A673 (cell line): ENCODE measurements at regions not wholly inside any gene's neighbourhood (a gene's known extent, or its start where the extent isn't known, plus 50 kb on each side); places are given as distances from the start of the nearest gene placed in this dataset.

Source experiments
- BruUV-seq: library from RNA; stranded (reverse); fragments of 400-500 nt; replicated peaks from 2 replicates; lab custom pipeline; 2021; lab: Mats Ljungman, UMichigan
- CTCF ChIA-PET: fragments of 300-600 bp; sonication (Branson Sonifier 250); formaldehyde crosslinking; loops from one replicate; lab custom pipeline; 2022; ENCODE audit warnings: antibody characterized with exemption; lab: Charles Lee
- POLR2A ChIA-PET: fragments of 300-600 bp; sonication (Branson Sonifier 250); formaldehyde crosslinking; loops from one replicate; lab custom pipeline; 2022; ENCODE audit warnings: antibody characterized with exemption; ENCODE audit not compliant: low non-redundant PET; lab: Charles Lee
- DNase-seq: peaks from one replicate; pipeline ENCODE4 v3.0.0-alpha.2; 2015; ENCODE audit warnings: low spot score
- H3K27ac ChIP-seq: fragments of 200-600 bp; sonication (generic); 2 replicates; pipeline ENCODE4 v1.5.1; 2016; ENCODE audit warnings: mixed run types, low read depth, mild to moderate bottlenecking, mixed read lengths, antibody characterized with exemption, low read length; ENCODE audit not compliant: poor library complexity, severe bottlenecking
- H3K27me3 ChIP-seq: fragments of 200-600 bp; sonication (generic); replicated peaks from 2 replicates; pipeline ENCODE4 v1.6.1; 2017; ENCODE audit warnings: mixed run types, low read depth, mild to moderate bottlenecking, mixed read lengths, antibody characterized with exemption, low read length; ENCODE audit not compliant: insufficient read depth, poor library complexity
- H3K36me3 ChIP-seq: fragments of 200-600 bp; sonication (generic); 2 replicates; pipeline ENCODE4 v1.6.1; 2016; ENCODE audit warnings: mixed run types, mild to moderate bottlenecking, mixed read lengths, antibody characterized with exemption, low read length; ENCODE audit not compliant: insufficient read depth, poor library complexity, severe bottlenecking
- H3K4me1 ChIP-seq: fragments of 200-600 bp; sonication (generic); 2 replicates; pipeline ENCODE4 v1.6.1; 2017; ENCODE audit warnings: mixed run types, mild to moderate bottlenecking, mixed read lengths, antibody characterized with exemption, low read length; ENCODE audit not compliant: insufficient read depth, poor library complexity, severe bottlenecking
- H3K4me3 ChIP-seq: fragments of 200-600 bp; sonication (generic); 2 replicates; pipeline ENCODE4 v1.5.1; 2016; ENCODE audit warnings: low read depth, mixed run types, mild to moderate bottlenecking, mixed read lengths, low read length; ENCODE audit not compliant: poor library complexity, severe bottlenecking
- H3K9me3 ChIP-seq: fragments of 200-600 bp; sonication (generic); 2 replicates; pipeline ENCODE4 v1.6.1; 2016; ENCODE audit warnings: mixed run types, low read depth, mild to moderate bottlenecking, mixed read lengths, antibody characterized with exemption, low read length; ENCODE audit not compliant: poor library complexity, severe bottlenecking
- EZH2 ChIP-seq: fragments of 200-600 bp; sonication (generic); IDR thresholded peaks from 2 replicates; pipeline ENCODE4 v1.6.1; 2017; ENCODE audit warnings: borderline replicate concordance, low read depth, mild to moderate bottlenecking, mixed read lengths, antibody characterized with exemption, low read length; ENCODE audit not compliant: poor library complexity, severe bottlenecking
- intact Hi-C: fragments of 100-400 bp; cut with micrococcal nuclease; formaldehyde crosslinking; loops from one replicate; pipeline ENCODE4 v1.10.0; 2022; ENCODE audit not compliant: unreplicated experiment
- TF ChIP-seq, protein P1 (sequence below): fragments of 300-800, 200-600 bp; sonication (generic); conservative IDR thresholded peaks from 2 replicates; pipeline ENCODE4 v1.5.1; 2017; ENCODE audit warnings: low read depth, mild to moderate bottlenecking, antibody characterized with exemption, low read length, moderate library complexity, mixed read lengths

DNA sequence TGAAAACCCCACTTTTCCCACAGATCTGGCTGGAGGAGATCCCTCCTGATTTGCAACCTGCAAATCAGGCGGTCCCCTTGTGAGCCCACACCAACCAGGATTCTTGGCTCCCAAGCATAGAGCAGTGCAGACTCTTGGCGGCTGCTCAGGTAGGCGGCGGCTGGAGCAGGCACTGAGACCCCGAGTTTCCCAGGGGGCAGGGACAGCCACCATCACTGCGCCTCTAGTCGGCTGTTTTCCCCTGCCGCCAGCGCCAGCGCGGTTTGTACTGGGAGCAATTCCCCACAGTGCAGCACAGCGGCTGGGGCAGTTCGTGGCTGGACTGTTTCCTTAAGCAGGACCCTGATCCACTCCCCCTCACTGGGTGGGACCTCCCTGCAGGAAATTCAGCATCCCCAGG, 323.3 kb downstream of the TRIB2 start:
- no peak for DNase-seq
- POLR2A ChIA-PET: no interaction called here
- BruUV-seq: no TSS peak
- Histone ChIP-seq H3K9me3 (no peaks in the 10 kb centered on the region), H3K4me1 (no peaks in the 10 kb centered on the region), H3K27me3 (peaks cover 2% of the 10 kb centered on the region), H3K4me3 (no peak overlapping the region), H3K36me3 (no peaks in the 10 kb centered on the region), H3K27ac (no peak overlapping the region)
- CTCF ChIA-PET: no interaction called here
- no peak for TF ChIP-seq EZH2
- TF ChIP-seq, protein P1, sequence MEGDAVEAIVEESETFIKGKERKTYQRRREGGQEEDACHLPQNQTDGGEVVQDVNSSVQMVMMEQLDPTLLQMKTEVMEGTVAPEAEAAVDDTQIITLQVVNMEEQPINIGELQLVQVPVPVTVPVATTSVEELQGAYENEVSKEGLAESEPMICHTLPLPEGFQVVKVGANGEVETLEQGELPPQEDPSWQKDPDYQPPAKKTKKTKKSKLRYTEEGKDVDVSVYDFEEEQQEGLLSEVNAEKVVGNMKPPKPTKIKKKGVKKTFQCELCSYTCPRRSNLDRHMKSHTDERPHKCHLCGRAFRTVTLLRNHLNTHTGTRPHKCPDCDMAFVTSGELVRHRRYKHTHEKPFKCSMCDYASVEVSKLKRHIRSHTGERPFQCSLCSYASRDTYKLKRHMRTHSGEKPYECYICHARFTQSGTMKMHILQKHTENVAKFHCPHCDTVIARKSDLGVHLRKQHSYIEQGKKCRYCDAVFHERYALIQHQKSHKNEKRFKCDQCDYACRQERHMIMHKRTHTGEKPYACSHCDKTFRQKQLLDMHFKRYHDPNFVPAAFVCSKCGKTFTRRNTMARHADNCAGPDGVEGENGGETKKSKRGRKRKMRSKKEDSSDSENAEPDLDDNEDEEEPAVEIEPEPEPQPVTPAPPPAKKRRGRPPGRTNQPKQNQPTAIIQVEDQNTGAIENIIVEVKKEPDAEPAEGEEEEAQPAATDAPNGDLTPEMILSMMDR: no peak
- intact Hi-C loops: no loop called here

DNA sequence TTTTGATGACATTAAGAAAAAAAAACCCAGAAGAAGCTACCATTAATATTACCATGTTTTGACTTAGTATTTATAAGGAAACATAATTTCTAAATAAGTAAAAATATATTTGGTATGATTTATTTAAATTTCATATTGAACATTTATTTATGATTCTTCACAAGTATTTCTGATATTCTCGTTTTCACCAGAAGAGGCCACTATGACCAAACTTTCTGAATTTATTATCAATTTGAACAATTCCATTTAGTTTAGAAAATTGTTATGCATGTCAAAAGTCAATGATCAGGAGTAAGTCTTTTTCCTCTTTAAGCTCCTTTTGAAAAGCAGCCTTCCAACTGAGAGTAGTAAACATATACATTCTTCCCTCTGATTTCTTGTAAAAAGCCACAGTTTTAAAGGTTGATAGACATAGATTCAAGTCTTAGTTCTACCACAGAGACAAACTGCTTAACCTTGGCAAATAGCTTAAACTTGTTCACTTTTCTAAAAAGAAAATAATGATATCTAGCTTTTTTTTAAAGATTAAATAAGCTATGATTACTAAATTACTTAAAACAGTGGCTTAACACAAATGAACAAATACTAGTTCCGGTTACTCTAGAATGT, 329.9 kb downstream of the TRIB2 start:
- no peak overlapping the region for H3K4me3 ChIP-seq
- TF ChIP-seq, protein P1: peak; percentile 62
- TF ChIP-seq EZH2: no peak
- no peaks in the 10 kb centered on the region for H3K36me3 ChIP-seq
- peak; percentile 37 for DNase-seq
- BruUV-seq: no TSS peak
- H3K27ac ChIP-seq: no peak overlapping the region
- ChIA-PET CTCF (interaction anchor here (0.6 kb wide), 1 partner anchor 1857 kb away, joined by 3 read pairs; no protein-coding TSS in a partner anchor), POLR2A (no interaction called here)
- peaks cover 2% of the 10 kb centered on the region for H3K27me3 ChIP-seq
- intact Hi-C loops: no loop called here
- H3K9me3 ChIP-seq: no peaks in the 10 kb centered on the region
- peaks cover 6% of the 10 kb centered on the region for H3K4me1 ChIP-seq

DNA sequence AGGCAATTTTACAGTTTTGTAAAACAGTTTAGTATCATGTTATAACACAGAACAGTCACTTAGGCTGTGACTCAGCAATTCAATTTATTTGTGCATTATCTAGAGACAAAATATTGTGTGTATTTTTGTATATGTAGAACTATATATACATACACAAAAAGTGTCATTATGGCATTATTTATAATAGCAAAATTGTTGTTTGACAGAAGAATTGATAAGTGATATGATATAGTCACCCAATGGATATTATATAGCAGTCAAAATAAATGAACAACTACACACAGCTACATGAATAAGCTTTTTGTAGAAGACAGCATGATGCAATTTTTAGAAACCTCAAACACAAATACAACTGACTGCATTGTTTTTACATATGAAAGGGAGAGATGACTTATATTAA, 334.0 kb downstream of the TRIB2 start:
- H3K27me3 ChIP-seq: no peaks in the 10 kb centered on the region
- no peaks in the 10 kb centered on the region for H3K9me3 ChIP-seq
- no peak for DNase-seq
- intact Hi-C loops: loop anchor here (10.0 kb wide), 2 partner anchors 144 to 364 kb away; no protein-coding TSS in a partner anchor
- peak overlapping the region; percentile 0 for H3K27ac ChIP-seq
- POLR2A ChIA-PET: interaction anchor here (0.7 kb wide), 1 partner anchor 1202 kb away, joined by 4 read pairs; no protein-coding TSS in a partner anchor
- no peak overlapping the region for H3K4me3 ChIP-seq
- no TSS peak for BruUV-seq
- H3K36me3 ChIP-seq: no peaks in the 10 kb centered on the region
- TF ChIP-seq EZH2: no peak
- TF ChIP-seq, protein P1: no peak
- CTCF ChIA-PET: no interaction called here
- peaks cover 6% of the 10 kb centered on the region for H3K4me1 ChIP-seq
